Astrocyte of the cerebellum (primary cell): ENCODE measurements at regions not wholly inside any gene's neighbourhood (a gene's known extent, or its start where the extent isn't known, plus 50 kb on each side); places are given as distances from the start of the nearest gene placed in this dataset.

Experiments
- DNase-seq: peaks from one replicate; pipeline ENCODE4 v3.0.0-alpha.2; 2011; ENCODE audit warnings: low read depth
- H3K4me3 ChIP-seq: 2 replicates; pipeline ENCODE4 v1.5.1; 2011; ENCODE audit warnings: mild to moderate bottlenecking, low read depth, low read length, moderate library complexity
- in situ Hi-C: cut with HindIII; loops from 2 replicates; pipeline ENCODE4 v1.10.0; 2017; ENCODE audit warnings: low sequenced_read_pairs
- TF ChIP-seq, protein P1 (sequence below): IDR thresholded peaks from 2 replicates; pipeline ENCODE4 v1.5.1; 2012; ENCODE audit warnings: low read length, low read depth, moderate library complexity, mild to moderate bottlenecking; ENCODE audit errors: missing control alignments

DNA sequence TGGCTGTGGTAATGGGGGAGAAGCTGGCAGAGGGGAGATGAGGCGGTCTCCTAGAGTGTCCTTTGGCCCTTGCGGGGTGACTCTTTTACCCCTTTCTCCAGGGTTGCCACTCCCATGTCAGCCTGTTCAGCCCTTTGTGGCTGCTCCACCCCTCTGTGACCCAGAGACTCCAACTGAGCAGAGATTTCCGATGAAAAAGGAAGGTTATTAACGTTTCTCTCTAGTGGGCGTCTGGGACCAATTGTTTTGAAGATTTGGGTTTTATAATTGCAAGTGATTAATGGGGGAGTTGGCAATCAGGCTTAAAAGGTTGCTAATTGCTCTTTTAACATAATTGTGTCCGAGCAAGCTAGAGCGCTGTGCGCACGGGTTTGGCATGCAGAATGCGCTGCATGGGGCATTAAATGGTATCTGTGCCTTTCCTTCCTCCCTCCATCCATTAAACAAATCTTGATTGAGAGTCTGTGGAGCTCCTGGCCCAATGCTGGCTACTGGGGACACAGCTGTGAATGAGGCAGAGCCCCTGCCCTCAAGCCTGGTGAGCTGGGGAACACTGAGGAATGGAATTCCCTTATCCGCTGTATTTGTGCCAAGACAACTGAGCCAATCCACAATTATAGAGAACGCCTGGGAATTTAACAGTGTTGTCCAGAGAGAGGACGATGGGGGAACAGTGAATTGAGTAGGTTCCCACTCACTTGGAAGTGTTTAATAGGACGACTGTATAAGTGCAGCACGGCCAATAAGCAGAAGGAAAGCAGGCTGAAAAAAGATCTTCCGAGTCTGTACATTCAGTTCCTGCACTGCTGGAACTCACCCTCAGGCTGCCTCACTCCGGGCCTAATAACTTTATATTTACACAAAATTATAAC lies 295.9 kb downstream of the MIAT start:
- DNase-seq, result no peak
- no peak overlapping the region for H3K4me3 ChIP-seq
- TF ChIP-seq, protein P1, sequence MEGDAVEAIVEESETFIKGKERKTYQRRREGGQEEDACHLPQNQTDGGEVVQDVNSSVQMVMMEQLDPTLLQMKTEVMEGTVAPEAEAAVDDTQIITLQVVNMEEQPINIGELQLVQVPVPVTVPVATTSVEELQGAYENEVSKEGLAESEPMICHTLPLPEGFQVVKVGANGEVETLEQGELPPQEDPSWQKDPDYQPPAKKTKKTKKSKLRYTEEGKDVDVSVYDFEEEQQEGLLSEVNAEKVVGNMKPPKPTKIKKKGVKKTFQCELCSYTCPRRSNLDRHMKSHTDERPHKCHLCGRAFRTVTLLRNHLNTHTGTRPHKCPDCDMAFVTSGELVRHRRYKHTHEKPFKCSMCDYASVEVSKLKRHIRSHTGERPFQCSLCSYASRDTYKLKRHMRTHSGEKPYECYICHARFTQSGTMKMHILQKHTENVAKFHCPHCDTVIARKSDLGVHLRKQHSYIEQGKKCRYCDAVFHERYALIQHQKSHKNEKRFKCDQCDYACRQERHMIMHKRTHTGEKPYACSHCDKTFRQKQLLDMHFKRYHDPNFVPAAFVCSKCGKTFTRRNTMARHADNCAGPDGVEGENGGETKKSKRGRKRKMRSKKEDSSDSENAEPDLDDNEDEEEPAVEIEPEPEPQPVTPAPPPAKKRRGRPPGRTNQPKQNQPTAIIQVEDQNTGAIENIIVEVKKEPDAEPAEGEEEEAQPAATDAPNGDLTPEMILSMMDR, result no peak
- in situ Hi-C loops, result no loop called here

DNA sequence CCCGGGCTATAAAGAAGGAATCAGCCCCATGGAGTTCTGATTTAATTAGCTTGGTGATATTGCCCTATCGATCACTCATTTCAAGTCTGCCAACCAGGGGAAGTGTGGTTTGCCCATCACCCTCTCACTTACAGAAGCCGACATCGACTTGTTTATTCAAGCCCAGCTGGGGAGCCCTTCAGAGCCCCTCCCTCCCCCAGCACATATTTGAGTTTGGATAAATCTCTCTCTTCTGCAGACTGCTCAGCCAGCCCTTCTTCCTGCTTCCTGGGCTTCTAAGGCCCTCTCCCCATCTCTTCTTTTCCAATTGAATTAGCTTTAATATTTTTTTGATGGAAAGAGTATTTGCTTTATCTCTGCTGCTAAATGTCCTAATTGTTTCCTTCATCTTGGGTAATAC lies 299.0 kb downstream of the MIAT start:
- no peak for DNase-seq
- TF ChIP-seq, protein P1, result no peak
- in situ Hi-C loops, result no loop called here
- H3K4me3 ChIP-seq, result no peak overlapping the region

DNA sequence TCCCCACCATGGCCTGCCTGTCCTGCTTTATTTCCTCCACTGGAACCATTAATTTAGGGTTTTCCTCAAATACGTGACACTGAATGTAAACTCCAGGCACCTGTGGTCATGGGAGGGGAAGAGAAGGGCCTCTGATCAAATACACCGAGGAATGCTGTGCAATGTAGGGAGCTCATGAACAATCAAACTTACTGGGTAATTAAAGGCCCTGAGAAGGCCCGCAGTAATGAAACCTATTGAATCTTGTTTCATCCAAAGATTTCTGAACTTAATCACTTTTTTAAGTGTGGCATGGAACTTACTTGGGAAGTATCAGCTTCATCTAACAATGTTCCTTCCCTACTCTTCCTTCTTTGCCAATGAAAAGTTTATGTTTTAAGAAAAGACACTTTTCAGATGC lies 299.8 kb downstream of the MIAT start:
- no peak for DNase-seq

DNA sequence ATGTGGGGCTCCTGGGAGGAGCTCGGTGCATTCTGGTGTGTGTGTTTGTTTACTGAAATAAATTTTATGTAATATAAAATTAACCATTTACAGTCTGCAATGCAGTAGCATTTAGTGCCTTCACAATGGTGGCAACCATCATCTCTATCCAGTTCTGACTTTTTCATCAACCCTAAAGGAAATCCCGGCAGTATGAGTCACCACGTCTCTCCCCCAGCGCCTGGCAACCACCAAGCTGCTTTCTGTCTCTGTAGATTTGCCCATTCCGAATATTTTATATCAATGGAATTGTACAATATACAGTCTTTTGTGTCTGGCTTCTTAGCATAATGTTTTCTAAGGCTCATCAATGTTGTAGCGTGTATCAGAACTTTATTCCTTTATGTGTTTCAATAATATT lies 300.5 kb downstream of the MIAT start:
- no peak for DNase-seq
- H3K4me3 ChIP-seq, result no peak overlapping the region
- in situ Hi-C loops, result no loop called here
- TF ChIP-seq, protein P1, result no peak

More for the DNA sequence above, 299.8 kb downstream of the MIAT start:
- H3K4me3 ChIP-seq, result no peak overlapping the region
- TF ChIP-seq, protein P1, result no peak
- in situ Hi-C loops, result no loop called here

DNA sequence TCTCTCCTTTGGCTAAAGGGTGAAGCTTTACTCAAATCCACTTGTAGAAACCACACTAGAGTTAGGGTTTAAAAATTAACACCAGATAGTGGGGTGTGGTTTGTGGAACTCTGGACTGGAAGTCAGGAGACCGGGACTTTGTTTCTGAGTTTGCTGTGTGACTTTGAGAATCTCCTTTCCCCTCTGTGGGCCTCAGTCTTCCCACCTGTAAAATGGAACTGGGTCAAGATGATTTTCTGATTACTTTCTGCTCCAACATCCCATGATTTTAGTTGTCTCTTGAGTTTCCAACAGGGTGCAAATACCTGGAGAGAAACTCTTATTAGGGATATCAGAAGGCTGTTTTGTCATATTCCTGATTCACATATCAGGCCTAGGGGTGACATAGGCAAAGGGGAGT lies 301.0 kb downstream of the MIAT start:
- no peak overlapping the region for H3K4me3 ChIP-seq
- TF ChIP-seq, protein P1, result no peak
- no peak for DNase-seq
- in situ Hi-C loops, result no loop called here

DNA sequence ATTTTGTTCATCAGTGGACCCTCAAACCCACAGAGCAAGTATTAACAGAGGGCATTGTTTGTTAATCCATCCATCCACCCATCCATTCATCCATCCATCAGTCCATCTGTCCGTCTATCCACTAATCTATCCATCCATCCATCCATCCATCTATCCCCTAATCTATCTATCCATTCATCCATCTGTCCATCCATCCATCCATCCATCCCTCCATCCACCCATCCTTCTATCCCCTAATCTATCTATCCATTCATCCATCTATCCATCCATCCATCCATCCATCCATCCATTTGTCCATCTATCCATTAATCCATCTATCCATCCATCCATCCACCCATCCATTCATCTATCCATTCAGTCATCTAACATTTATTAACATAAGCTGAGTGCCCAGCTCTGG lies 307.3 kb downstream of the MIAT start:
- in situ Hi-C loops, result no loop called here
- no peak for DNase-seq
- TF ChIP-seq, protein P1, result no peak
- H3K4me3 ChIP-seq, result no peak overlapping the region
